Kidney glomerular epithelial cell (primary cell): ENCODE measurements at regions not wholly inside any gene's neighbourhood (a gene's known extent, or its start where the extent isn't known, plus 50 kb on each side); places are given as distances from the start of the nearest gene placed in this dataset.
A peak's percentile ranks its signal among the peaks of the same experiment; 100 is the strongest.
"Not testable (repeated sequence)": the region's sequence is repeated elsewhere in the genome, so short reads cannot be mapped to it uniquely, and the experiment has no call there.

Source experiments
- DNase-seq: peaks from one replicate; lab custom pipeline; 2025; lab: John Stamatoyannopoulos, UW

DNA sequence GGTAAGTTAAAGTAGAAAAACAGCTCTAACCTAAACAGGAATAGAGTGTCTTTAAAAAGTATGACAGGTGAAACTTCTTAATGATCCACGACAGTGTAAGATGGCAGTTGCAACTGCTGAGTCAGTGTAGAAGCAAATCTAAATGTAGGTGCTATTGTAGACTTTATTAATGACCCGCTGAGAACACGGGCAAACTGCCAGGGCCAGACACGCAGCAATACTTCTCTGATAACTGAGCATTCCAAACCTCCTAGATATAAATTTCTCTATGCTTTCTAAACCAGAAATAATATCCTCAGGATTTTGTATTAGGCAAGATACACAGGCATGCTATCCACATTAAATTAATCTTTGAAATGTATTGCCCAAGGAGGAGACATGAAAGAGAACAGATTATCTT lies 1076.4 kb downstream of the HACE1 start:
- peak; percentile 13 for DNase-seq

DNA sequence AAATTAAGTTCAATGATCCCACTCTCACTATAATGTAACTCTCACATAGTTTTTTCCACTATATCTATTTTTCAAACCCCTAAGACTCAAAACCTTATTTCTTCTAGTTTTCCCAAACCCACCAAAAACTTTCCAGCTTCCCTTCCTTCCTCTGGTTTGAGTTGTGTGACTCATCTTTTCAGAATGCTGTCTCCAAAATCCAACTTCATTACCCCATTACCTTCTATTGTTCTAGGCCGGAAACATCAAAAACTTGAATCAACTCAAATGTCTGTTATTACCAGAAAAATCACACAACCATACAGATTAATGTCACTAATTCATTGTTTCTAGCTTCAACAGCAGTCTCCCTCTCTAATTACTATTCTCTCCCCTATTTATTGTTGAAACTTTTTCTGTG lies 1090.3 kb downstream of the HACE1 start:
- DNase-seq = no peak

DNA sequence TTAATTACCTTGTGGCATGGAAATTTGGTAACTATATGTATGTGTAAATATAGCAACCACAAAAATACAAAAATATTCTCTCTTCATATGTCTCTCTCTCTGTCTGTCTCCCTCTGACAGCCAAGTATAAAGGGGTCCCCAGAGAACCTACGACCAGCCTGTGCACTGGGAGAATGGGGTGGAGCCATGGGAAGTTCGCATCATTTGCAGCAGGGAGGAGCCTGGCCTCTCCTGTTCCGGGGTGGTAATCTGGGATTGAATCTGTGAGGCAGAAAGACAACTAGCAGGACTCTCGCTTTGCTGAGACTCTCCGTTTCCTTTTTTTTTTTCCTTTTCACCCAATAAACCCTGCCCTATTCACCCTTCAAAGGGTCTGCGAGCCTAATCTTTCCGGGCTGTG lies 1109.1 kb downstream of the HACE1 start:
- no peak for DNase-seq

DNA sequence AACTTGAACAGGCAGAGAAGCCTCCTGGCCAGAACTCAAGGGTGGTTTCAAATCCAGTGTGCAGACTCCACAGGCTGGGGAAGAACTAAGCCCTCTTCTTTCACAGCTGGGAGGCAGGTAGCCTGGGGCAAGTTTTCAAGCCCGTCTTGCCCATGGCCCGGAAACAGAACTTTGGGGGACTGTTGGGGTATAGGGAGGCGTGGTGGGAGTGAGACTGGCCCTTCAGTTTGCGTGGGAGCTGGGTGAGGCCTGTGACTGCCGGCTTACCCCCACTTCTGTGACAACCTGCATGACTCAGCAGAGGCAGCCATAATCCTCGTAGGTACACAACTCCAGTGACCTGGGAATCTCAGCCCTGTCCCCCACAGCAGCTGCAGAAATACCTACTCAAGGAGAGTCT lies 1125.7 kb downstream of the HACE1 start:
- no peak for DNase-seq

DNA sequence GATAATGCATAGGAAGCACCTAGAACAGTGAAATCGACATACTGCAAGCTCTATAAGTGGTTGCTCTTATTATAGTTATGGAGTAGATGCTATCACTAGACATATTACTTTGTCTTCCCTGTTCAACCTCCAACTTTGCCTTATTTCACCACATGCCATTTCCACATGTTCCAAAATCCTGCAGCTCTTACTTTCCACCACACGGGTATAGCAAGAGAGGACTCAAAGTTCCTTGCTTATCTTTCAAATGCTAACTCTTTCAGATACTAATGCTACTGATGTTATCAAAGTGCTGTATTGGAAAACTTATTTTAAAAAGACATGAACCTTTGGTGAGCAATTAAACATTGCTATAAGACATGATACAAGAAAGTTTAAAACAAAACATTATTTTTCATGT lies 1130.1 kb downstream of the HACE1 start:
- DNase-seq = no peak

DNA sequence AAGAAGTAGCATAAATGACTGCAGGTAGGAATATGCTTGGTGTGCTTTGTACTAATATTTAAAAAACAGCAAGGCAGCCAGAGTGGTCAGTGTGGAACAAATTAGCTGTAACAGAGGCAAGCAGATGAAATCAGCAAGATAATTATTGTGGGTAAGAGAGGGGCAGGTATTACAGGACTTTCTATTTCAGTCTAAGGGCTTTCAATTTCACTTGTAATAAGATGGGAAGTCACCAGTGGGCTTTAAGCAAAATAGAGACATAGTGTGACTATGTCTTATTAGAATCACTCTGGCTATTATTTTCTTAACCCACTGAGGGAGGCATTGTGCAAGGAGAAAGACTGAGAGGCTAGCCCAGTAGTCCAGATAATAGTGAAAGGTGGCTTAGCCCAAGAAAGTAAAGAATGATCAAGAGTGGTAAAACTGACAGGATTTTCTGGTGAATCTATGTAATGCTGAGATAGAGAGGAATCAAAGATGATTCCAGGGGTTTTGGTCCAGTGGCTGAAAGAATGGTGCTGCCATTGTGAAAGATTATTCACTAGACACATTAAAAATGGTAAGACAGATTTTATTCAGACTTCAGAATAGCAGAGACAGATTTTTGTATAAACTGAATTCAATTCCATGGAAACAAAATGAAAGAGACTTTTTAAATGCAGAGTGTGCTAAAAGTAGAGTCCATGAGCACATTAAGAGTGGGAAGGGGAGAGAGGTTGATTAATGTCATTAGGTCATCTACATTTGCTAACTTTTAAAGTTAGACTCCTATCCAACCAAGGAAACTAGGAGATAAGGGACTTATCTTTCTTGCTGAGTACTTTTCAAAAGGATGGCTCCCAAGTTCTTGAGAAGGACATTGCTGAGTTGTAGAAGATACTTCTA lies 1136.0 kb downstream of the HACE1 start:
- no peak for DNase-seq

DNA sequence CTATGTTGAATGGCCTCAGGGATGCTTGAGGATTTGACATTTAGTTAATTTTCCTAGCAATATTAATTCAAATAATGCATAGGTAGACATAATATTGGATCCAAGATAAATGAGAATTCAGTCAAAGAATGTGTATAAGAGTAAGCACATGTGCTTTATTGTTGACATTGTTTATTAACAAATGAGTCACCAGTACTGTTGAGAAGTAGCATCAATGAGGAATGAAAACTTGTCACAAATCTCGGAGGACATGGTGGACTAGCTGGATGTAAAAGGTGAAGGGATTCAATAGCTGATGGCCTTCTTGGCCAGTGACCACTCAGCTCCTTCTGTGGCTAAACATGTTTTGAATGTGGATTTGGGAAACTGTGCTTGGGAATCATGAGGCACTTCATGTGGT lies 1137.0 kb downstream of the HACE1 start:
- DNase-seq = no peak

DNA sequence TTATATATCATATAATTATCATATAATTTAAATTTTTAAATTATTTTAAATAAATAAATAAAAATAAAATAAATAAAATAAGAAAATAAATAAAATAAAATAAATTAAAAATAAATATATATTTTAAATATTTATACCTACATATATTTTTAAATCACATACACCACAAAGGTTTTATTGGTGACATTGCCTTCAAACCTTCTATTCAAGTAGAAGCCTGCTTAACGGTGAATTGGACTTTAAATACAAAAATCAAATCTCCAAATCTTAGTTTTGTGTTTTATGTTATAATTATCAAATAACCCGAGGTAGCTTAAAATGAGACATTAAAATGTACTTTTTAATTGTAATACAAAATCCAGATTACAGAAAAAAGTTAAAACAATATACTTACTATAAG lies 1137.8 kb downstream of the HACE1 start:
- DNase-seq = no peak

DNA sequence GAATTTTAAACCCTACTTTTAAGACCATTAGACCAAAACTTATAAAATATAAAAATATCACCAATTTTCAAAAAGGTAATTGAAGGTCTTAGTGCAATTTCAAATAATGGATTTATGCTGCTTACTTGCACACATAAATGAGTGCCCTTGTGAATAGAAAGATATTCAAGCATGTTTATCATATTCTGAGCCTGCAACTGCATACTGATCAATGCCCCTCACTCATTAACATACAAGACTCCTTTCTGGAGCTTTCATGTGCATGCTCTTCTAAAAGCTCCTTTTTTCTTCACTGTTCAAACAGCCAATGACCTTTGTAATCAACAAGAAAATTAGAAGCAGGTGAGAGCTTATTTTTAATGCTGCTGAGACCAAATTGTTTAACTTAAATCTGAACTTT lies 1139.3 kb downstream of the HACE1 start:
- no peak for DNase-seq

DNA sequence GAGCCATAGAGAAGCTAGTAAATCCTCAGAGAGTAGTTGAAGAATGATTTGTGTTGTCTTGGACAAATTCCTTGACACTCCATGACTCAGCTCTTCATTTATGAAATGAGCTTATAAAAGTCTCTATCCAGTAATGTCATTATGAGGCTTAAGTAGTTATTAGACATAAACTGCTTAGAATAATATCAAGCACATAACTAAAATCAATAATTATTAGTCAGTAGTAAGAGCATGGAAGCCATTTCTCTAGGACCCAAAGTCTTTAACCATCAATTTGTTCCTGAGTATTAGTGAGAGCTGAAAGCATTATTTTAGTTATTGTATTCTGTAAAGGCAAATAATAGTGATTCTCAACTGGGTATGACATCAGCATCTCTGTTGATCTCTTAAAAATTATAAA lies 1140.2 kb downstream of the HACE1 start:
- no peak for DNase-seq

DNA sequence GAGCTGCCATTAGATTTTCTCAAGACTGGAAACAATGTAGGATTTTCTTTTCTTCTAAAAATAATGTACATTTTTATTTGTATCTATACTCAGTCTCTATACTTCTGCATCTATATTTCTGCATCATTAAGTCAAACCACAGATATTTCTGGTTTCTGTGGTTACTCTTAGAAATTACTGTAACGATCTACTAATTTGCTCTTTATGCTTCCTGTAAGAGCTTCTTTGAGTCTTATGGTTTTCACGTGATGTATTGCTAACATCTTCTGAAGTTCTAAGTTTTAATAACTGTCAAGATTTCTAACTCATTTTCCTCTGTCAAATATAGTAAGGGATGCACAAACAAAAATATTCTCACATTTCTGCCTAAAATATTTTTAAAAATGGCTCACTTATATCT lies 1144.5 kb downstream of the HACE1 start:
- DNase-seq = no peak

DNA sequence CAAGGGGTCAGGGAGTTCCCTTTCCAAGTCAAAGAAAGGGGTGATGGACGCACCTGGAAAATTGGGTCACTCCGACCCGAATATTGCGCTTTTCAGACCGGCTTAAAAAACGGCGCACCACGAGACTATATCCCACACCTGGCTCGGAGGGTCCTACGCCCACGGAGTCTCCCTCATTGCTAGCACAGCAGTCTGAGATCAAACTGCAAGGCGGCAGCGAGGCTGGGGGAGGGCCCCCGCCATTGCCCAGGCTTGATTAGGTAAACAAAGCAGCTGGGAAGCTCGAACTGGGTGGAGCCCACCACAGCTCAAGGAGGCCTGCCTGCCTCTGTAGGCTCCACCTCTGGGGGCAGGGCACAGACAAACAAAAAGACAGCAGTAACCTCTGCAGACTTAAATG lies 1150.5 kb downstream of the HACE1 start:
- DNase-seq = not testable (repeated sequence)

DNA sequence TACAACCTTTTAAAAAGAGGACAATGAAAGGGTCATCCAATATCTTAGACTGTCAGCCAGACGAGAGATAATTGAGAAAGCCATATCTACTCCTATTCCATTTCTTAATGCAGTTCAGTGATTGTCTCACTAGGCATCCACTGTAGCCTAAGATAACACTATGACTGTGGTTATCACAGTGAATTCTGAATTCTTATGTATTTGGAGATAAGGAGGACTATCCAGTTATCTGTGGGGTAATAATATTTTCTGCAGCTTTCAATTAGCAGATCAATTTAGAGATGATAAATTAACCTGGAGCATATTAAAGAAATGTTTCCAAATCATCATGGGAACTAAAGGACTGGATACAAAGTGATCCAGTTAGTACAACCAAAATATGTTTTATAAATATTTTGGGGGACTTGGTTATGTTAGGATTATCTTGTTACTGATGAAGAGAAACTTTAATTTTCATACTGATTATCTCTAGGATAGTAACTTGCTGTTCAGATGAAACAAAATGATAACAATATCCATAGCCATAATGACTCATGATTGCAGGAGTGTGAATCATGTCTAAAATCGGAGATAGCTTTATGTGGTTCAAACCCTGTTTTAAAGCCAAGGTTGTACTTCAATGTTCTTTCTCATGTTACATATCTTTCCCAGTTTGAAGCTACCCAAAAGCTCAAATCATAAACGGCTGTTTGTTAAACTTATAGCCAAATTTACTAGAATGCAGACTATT lies 1152.0 kb downstream of the HACE1 start:
- no peak for DNase-seq

DNA sequence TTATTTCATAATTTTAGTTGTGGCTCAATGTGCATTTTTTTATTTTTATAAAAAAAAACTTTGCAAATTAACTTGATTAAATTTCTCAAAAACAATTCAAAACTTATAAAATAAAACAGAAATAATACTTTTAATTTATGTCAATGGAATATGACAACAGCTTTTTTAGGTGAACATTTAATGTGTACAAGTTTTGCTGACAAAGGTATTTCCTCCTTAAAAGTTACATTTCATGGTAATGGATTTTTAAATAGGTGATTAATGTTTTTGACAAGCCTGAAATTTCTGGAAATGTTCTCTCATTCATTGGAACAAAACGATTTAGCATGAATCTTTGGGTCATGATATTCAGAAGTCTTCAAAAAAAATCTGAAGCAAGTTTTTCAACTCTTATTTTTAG lies 1160.0 kb downstream of the HACE1 start:
- DNase-seq = no peak

DNA sequence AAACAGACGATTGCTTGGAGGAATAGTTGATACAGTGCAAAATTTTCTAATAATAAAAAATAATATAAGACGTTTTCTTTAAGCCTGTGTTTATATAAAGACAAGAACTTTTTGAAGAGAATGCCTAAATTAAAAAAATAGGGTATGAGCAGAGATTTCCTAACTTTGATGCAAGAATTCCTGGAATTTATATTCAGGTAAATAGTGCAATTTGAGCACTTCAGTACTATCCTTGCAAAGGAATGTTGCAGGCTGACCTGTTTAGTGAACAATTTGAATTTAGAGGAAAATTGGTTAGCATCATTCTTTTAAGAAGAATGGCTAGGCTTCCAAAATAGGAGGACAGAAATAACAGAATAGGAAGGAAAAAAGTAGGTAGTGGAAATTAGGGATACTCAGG lies 1172.3 kb downstream of the HACE1 start:
- no peak for DNase-seq

DNA sequence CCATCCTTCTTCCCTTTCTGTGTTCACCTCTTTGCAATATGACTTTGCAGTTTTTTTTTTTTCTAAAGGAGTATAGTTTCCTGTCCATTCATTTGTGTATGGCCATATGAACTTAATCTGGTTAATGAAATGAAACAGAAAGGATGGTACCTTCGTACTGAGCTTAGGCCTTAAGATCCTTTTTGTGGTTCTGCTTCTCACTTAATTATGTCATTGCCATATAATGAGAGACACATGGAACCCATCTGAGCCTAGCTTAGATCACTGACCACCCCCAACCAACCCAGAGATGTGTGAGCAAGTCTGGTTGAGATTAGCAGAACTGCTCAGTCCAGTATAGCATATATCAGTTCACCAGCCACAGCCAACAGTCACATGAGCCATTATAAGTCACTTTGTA lies 1179.6 kb downstream of the HACE1 start:
- no peak for DNase-seq

DNA sequence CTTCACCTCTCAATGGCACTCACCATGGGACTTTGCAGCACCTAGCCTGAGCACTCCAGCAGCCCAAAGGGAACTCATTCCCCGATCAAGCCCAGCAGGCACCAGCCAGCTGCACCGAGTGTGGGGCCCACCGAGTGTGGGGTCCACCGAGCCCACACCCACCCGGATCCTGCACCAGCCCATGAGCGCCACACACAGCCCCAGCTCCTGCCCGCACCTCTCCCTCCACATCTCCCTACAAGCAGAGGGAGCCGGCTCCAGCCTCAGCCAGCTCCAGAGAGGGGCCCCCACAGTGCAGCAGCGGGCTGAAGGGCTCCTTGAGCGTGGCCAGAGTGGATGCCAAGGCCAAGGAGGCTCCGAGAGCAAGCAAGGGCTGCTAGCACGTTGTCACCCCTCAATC lies 1182.4 kb downstream of the HACE1 start:
- no peak for DNase-seq

DNA sequence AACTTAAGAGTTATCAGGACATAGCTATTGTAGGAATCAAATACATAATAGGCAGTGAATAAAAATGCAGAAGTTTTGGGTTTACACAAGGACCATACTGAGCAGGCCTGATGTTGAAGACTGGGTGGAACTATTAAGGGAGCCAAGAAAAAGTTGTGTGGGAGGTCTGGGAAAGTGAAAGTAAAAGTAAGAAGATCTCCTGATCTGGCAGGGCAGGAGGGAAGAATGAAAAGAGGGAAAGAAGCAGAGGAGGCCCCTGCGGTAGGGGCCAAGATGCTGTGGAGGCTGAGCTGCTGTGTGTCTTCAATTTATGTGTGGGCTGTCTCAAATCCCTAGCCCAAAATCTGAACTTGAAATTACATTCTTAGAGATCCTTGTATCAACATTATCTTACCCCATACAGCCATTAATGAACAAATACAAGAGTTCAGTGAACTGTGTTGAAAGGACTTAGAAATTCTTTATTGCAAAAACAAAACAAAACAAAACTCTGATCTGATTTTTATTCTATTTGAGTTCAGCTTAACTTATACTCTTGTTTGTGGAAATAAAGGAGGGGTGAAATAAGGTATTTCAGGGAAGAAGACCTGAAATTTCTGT lies 1183.8 kb downstream of the HACE1 start:
- peak; percentile 23 for DNase-seq

DNA sequence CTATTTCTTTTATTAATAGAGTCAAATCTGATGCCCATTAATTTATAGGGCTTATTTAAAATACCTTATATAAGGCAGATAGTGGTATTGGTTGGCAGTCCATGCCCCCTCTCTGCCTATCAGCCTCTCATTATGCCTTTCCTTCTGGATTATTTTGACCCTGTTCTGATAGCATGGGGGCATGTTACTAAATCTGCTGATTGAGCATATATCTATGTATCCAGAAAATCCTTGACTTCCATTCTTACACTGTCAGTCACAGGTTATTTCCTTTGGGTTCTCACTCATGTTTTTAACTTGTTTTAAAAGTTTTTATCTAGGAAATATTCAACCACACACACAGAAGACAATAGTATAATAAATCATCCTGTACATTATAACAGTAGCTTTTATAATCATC lies 1184.9 kb downstream of the HACE1 start:
- no peak for DNase-seq

DNA sequence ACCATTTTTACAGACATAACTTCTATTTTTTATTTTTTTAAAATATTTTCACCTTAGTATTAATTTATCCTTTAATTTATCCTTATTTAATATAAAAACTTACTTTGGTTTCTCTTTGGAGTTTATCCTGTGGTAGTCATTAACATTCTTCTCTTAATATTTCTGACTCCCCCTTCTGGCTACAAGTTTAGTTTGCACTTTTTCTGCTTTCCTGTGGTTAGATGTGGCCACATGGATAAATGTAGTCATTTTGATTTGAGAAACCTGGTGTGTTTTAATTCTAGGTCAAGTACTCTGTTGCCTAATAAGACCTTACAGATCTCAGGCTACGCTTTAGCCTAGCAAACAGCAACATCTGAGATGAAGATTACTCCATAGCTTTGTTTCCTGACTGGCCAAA lies 1187.5 kb downstream of the HACE1 start:
- peak; percentile 19 for DNase-seq

DNA sequence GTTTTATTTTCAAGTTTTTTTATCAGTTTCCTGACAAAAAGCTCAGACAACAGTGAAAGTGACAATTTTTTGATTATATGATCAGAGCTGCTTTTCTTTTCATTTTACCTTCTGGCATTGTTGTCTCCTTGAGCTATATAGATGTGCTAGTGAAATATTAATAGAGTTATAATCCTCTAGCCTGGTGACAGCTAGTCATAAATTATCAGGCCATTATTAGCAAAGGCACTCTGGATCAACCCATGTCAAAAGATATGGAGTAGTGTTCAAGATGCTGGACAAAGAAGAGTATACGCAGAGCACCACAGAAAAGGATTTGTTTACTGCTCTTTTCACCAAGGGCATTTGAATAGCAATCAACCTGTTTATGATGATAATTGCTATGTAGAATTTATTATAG lies 1230.1 kb downstream of the HACE1 start:
- DNase-seq = no peak

DNA sequence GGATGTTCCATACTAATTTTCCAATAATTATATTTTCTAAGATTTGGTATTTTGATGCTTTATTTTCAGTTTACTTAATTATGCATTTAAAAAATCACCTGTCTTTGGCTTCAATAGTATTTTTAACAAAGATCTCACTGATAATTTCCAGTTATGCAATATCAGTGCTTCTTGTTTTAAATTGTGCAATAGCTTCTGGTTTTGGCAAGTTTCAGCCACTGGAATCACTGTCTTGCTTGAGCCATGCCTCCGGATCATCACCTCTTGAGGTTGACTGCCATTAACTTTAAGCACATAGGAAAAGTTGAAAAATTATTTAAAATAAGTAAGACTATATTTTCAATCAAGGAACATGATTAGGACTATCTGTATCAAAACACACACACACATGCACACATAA lies 1242.1 kb downstream of the HACE1 start:
- no peak for DNase-seq

DNA sequence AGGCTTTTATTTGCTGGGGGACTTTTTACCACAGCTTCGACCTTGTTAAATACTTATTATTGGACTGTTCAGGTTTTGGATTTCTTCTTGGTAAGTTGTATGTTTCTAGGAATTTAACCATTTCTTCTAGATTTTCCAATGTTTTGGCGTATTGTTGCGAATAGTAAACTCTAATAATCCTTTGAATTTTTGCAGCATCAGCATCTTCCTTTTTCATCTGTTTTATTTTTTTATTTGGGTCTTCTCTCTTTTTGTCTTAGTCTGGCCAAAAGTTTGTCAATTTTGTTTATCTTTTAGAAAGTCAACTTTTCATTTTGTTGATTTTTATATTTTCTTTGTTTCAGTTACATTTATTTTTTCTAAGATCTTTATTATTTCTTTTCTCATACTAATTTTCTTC lies 1272.0 kb downstream of the HACE1 start:
- no peak for DNase-seq
